Astrocyte of the cerebellum (primary cell): ENCODE measurements at regions not wholly inside any gene's neighbourhood (a gene's known extent, or its start where the extent isn't known, plus 50 kb on each side); places are given as distances from the start of the nearest gene placed in this dataset.
"Not testable (repeated sequence)": the region's sequence is repeated elsewhere in the genome, so short reads cannot be mapped to it uniquely, and the experiment has no call there.

Experiments
- DNase-seq: peaks from one replicate; pipeline ENCODE4 v3.0.0-alpha.2; 2011; ENCODE audit warnings: low read depth
- H3K4me3 ChIP-seq: 2 replicates; pipeline ENCODE4 v1.5.1; 2011; ENCODE audit warnings: mild to moderate bottlenecking, low read depth, low read length, moderate library complexity
- CTCF ChIP-seq: IDR thresholded peaks from 2 replicates; pipeline ENCODE4 v1.5.1; 2012; ENCODE audit warnings: low read length, low read depth, moderate library complexity, mild to moderate bottlenecking; ENCODE audit errors: missing control alignments
- in situ Hi-C: cut with HindIII; loops from 2 replicates; pipeline ENCODE4 v1.10.0; 2017; ENCODE audit warnings: low sequenced_read_pairs

GRCh38 chr12:91249518-91250272, 67.1 kb upstream of the DCN start:
- H3K4me3 ChIP-seq = no peak overlapping the region
- no peak for DNase-seq
- in situ Hi-C loops = no loop called here
- no peak for TF ChIP-seq CTCF

DNA sequence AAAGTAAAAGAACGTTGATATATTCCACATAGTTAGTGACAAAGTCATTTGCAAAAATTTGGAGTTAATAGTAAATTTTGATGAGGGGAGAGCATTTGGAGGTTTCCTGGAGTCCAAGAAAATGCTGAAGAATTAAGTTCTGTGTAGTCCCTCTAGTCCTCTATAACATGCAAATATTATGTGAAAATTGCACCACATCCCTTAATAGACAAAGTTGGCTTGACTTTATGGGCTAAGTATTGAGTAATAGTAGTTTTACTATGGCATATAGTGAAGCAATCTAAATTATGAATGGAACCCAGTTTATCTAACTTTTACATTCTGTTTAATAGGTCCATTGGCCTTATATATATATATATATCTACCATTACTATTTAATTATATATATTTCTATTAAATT, 66.4 kb upstream of the DCN start:
- no peak overlapping the region for H3K4me3 ChIP-seq
- DNase-seq = no peak
- in situ Hi-C loops = no loop called here
- no peak for TF ChIP-seq CTCF

- DNase-seq, in situ Hi-C loops, H3K4me3 ChIP-seq: not testable (repeated sequence)
- TF ChIP-seq CTCF = peak; percentile 49
Measured at GRCh38 chr12:91243177-91243576, 60.6 kb upstream of the DCN start.

DNA sequence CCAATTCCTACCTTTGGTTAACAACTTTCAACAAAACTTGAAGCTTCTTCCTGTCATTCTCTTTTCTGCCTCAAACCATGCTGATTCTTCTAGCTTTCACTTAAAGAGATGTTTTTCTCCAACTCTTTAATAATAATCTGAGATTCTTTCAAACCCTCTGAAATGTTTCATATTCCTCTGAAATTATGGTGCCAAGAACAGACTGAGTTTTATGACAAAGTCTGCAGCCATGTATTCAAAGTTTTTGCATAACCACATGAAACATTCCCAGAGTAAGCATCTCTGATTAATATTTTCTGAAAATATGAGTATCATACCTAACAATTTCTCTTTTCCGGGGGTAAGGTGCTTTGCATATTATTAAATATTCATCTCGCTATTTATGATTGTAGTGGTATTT, 59.1 kb upstream of the DCN start:
- in situ Hi-C loops = no loop called here
- TF ChIP-seq CTCF = no peak
- H3K4me3 ChIP-seq = no peak overlapping the region
- DNase-seq = no peak

DNA sequence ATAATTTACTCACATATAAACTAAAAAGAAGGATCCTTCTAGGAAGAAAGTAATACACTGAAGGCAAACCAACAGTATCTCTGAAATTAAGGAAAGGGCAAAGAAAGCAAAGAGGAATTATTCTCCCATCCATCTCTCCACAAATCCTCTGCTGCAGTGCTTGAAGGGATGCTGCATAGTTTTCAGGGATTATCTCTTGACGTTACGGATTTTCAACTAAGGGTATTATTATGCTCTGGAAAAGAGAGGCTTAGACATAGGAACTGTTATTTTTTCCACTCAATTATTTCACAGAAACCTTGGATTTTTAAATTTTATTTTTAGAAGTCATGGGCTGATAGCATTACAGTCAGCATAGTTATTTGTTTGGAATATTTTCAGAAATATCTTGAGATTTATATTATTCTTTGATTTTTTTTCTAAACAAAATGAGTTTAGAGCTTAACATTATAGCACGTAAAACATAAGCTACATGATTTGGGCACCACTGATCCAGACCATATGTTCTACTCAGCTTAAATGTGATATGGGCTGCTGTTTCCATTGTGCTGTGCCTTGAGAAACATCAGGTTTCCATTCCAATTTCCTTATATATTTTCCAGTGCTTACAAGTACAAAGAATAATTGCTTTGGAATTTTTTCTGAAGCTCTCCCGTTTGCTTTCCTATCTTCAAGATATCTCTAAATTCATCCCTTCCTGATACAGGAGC, 57.9 kb upstream of the DCN start:
- no peak overlapping the region for H3K4me3 ChIP-seq
- no peak for DNase-seq
- no peak for TF ChIP-seq CTCF
- in situ Hi-C loops = no loop called here

DNA sequence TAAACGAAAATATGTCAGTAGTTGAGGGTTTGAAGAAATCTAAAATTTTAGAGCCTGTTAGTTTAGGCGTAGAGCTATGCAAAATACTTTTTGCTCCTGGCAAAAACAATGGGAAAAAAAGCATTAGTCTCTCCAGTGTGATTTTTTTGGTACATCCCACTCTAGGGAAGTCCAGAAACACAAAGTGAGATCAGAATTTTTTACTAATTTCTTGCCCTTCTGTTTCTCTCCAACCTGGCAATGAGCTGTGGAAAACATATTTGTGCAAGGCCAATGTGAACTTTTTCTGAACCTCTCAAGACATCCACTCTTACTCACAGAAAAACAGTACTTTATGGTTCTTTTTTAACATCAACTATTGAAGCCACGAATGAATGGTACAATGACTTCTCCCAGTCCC, 56.9 kb upstream of the DCN start:
- DNase-seq = no peak
- TF ChIP-seq CTCF = no peak
- H3K4me3 ChIP-seq = no peak overlapping the region
- in situ Hi-C loops = no loop called here
